ENCODE measurements at regions not wholly inside any gene's neighbourhood (a gene's known extent, or its start where the extent isn't known, plus 50 kb on each side); places are given as distances from the start of the nearest gene placed in this dataset.

DNA sequence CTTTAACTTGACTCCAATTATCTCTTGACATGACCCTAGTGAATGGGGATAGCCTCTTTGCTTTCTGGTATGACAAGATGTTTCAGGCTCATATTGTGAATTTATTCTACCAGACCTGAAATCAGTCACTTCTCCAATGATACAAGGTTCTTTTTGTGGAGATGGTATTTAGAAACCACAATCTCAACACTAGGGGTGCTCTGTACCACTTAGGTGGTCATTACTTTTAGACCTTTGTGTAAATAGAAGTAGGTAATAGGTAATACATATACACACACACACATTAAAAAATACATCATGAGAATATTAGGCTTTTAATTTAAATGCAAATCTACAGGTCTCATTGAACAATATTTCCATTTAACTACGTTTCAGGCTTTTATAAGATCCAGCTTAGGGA is 199.0 kb upstream of the RHOBTB1 start:
- Mint-ChIP-seq H3K27me3 (ENCODE audit: unreplicated experiment) (no peaks in the 10 kb centered on the region), H3K4me1 (ENCODE audit: low read depth, unreplicated experiment) (peaks cover 3% of the 10 kb centered on the region), H3K4me3 (ENCODE audit: unreplicated experiment) (no peak overlapping the region), H3K27ac (ENCODE audit: unreplicated experiment) (no peak overlapping the region), H3K36me3 (ENCODE audit: unreplicated experiment) (no peaks in the 10 kb centered on the region), H3K9me3 (ENCODE audit: unreplicated experiment) (no peaks in the 10 kb centered on the region)
- no peak for DNase-seq
- TF ChIP-seq, protein P1, sequence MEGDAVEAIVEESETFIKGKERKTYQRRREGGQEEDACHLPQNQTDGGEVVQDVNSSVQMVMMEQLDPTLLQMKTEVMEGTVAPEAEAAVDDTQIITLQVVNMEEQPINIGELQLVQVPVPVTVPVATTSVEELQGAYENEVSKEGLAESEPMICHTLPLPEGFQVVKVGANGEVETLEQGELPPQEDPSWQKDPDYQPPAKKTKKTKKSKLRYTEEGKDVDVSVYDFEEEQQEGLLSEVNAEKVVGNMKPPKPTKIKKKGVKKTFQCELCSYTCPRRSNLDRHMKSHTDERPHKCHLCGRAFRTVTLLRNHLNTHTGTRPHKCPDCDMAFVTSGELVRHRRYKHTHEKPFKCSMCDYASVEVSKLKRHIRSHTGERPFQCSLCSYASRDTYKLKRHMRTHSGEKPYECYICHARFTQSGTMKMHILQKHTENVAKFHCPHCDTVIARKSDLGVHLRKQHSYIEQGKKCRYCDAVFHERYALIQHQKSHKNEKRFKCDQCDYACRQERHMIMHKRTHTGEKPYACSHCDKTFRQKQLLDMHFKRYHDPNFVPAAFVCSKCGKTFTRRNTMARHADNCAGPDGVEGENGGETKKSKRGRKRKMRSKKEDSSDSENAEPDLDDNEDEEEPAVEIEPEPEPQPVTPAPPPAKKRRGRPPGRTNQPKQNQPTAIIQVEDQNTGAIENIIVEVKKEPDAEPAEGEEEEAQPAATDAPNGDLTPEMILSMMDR (IDR thresholded peaks at IDR 0.05; ENCODE audit: partially characterized antibody, unreplicated experiment): no peak

DNA sequence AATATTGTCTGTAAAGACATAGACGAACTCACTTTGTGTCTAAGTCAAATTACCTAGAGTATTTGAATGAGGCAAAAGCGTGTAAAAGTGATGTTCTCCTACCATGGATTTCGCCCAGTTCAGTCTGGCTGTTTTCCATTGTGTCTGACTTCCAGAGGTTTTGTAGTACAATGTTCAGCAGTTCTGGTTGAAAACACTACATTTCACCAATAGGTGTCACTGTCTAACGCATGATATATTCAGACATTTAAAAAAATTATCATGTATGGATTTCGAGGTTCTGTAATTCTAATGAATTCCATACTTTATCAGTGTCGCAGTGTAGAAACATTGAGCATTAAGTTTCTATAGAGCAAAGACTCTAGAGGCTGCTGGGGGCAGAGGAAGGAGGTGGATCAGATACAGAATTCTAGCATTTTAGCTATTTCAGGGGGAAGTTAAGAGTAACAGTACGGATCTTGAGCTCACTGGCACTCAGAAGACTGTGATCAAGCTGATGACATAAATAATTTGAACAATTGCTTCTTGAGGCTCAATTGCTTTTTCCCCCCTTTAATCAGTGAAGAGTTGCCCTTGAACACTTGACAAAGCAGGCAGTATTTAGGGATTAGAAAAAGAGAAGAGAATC is 196.9 kb upstream of the RHOBTB1 start:
- H3K27ac Mint-ChIP-seq (ENCODE audit: unreplicated experiment): no peak overlapping the region
- no peak for DNase-seq

DNA sequence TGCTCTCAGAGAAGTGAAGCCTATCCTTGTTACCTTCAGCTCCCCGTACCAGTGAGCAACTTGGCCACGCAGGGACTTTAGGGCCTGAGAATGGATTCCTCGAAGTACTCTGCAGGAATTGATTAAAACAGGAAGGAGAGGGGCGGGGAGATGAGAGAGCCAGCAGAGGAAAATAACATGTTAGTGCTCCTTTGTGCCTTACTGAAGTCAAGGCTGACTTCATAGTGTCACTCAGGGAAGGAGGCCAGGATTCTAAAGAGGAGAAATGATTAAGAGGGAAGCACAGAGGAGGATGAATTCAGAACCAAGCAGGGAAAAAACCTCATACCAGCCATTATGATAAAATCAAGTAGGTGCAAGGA is 195.6 kb upstream of the RHOBTB1 start:
- no peaks in the 10 kb centered on the region for H3K27me3 Mint-ChIP-seq (ENCODE audit: unreplicated experiment)
- H3K4me3 Mint-ChIP-seq (ENCODE audit: unreplicated experiment): no peak overlapping the region
- no peak for DNase-seq
- peaks cover 3% of the 10 kb centered on the region for H3K4me1 Mint-ChIP-seq (ENCODE audit: low read depth, unreplicated experiment)
- peaks cover 1% of the 10 kb centered on the region for H3K9me3 Mint-ChIP-seq (ENCODE audit: unreplicated experiment)
- H3K36me3 Mint-ChIP-seq (ENCODE audit: unreplicated experiment): no peaks in the 10 kb centered on the region
- no peak overlapping the region for H3K27ac Mint-ChIP-seq (ENCODE audit: unreplicated experiment)
- TF ChIP-seq, protein P1 (IDR thresholded peaks at IDR 0.05; ENCODE audit: partially characterized antibody, unreplicated experiment): no peak

More for the DNA sequence above, 196.9 kb upstream of the RHOBTB1 start:
- Mint-ChIP-seq H3K27me3 (ENCODE audit: unreplicated experiment) (no peaks in the 10 kb centered on the region), H3K4me1 (ENCODE audit: low read depth, unreplicated experiment) (peaks cover 3% of the 10 kb centered on the region), H3K36me3 (ENCODE audit: unreplicated experiment) (no peaks in the 10 kb centered on the region), H3K9me3 (ENCODE audit: unreplicated experiment) (peaks cover 1% of the 10 kb centered on the region), H3K4me3 (ENCODE audit: unreplicated experiment) (no peak overlapping the region)
- TF ChIP-seq, protein P1 (IDR thresholded peaks at IDR 0.05; ENCODE audit: partially characterized antibody, unreplicated experiment): peak; percentile 75

DNA sequence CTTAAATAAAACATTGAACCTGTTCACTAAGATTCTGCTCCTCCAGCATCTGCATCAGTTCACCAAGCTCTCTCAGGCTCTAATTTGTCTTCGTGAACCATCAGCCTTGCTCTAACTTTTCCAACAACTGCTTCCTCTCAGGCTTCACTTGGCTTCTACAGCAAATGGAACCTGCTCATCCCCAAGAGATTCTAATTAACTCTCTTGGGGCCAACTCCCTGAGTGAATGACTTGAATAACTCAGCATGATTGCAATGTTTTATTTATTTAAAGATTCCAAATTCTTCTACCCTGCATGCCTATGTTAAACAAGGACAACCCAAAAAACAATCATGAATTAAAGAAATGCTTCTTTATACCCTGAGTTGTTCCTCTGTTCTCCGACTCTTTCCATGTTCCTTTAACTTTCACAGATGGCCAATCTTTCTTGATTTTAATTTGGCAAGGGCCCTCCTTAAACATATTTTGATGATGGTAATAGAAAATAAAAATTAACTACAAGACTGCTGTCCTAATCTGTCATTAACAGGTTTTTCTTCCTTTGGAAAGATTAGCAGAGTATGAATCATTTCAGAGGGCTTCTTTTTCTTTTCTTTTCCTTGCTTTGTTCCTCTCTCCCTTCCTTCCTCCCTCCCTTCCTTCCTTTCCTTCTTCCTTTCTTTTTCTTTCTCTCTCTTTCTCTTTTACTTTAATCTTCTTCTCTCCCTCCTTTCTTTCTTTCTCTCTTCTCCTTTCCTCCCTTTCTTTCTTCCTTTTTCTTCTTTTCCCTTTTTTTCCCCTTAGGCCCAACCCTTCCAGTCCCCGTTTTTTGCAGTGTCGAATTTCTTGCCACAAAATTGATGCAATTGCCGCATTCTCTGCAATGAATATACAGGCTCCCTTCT is 195.0 kb upstream of the RHOBTB1 start:
- TF ChIP-seq, protein P1 (IDR thresholded peaks at IDR 0.05; ENCODE audit: partially characterized antibody, unreplicated experiment): no peak
- H3K27ac Mint-ChIP-seq (ENCODE audit: unreplicated experiment): no peak overlapping the region

DNA sequence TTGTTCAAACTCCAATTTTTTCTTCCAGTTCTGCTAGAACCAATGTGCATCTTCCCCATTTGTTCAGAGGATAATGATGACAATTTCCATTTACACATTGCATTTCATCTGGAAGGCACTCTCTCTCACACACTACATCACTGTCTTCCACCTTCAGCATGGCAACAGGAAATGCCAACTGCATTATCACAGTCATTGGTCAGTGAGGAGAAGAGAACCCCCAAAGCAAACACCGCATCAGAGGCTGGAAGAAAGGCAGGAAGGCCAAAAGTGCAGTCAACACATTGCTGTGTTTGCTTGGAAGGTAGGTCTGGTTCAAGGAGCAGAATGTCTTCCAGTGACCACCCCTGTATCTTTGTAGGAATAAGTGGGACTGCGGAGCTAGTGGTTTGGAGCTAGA is 192.2 kb upstream of the RHOBTB1 start:
- TF ChIP-seq, protein P1 (IDR thresholded peaks at IDR 0.05; ENCODE audit: partially characterized antibody, unreplicated experiment): no peak
- no peaks in the 10 kb centered on the region for H3K27me3 Mint-ChIP-seq (ENCODE audit: unreplicated experiment)
- peaks cover 1% of the 10 kb centered on the region for H3K9me3 Mint-ChIP-seq (ENCODE audit: unreplicated experiment)
- H3K36me3 Mint-ChIP-seq (ENCODE audit: unreplicated experiment): no peaks in the 10 kb centered on the region
- no peak for DNase-seq
- no peak overlapping the region for H3K27ac Mint-ChIP-seq (ENCODE audit: unreplicated experiment)
- H3K4me3 Mint-ChIP-seq (ENCODE audit: unreplicated experiment): no peak overlapping the region
- peaks cover 3% of the 10 kb centered on the region for H3K4me1 Mint-ChIP-seq (ENCODE audit: low read depth, unreplicated experiment)

More for the DNA sequence above, 195.0 kb upstream of the RHOBTB1 start:
- no peak for DNase-seq
- Mint-ChIP-seq H3K36me3 (ENCODE audit: unreplicated experiment) (no peaks in the 10 kb centered on the region), H3K9me3 (ENCODE audit: unreplicated experiment) (peaks cover 1% of the 10 kb centered on the region), H3K4me1 (ENCODE audit: low read depth, unreplicated experiment) (peaks cover 3% of the 10 kb centered on the region), H3K4me3 (ENCODE audit: unreplicated experiment) (no peak overlapping the region), H3K27me3 (ENCODE audit: unreplicated experiment) (no peaks in the 10 kb centered on the region)
